ENCODE measurements at regions not wholly inside any gene's neighbourhood (a gene's known extent, or its start where the extent isn't known, plus 50 kb on each side); places are given as distances from the start of the nearest gene placed in this dataset.

- TF ChIP-seq POLR2AphosphoS5 (IDR thresholded peaks at IDR 0.05) = no peak
- TF ChIP-seq CTCF (IDR thresholded peaks at IDR 0.05) = no peak
- no peak for TF ChIP-seq POLR2A (IDR thresholded peaks at IDR 0.05)
Observed at GRCh38 chr5:153136910-153137614, 353.4 kb upstream of the GRIA1 start.

All from upper lobe of left lung (tissue), 4 donors.